AML-193 (cell line): ENCODE measurements at regions not wholly inside any gene's neighbourhood (a gene's known extent, or its start where the extent isn't known, plus 50 kb on each side); places are given as distances from the start of the nearest gene placed in this dataset.
"Not testable (repeated sequence)": the region's sequence is repeated elsewhere in the genome, so short reads cannot be mapped to it uniquely, and the experiment has no call there.

ENCODE experiments used
- DNase-seq, 2 experiments: peaks; one replicate each; lab custom pipeline; 2025; lab: John Stamatoyannopoulos, UW

- DNase-seq: no peak
Observed at GRCh38 chr1:26626994-26627393, 68.8 kb upstream of the ARID1A start.

GRCh38 chr1:26627954-26628353 is 67.9 kb upstream of the ARID1A start:
- peak; percentile 92 to 95 for DNase-seq

- DNase-seq: no peak
Observed at GRCh38 chr1:26630634-26631033, 65.2 kb upstream of the ARID1A start.

GRCh38 chr1:26635800-26636199 is 60.0 kb upstream of the ARID1A start:
- not testable (repeated sequence) for DNase-seq

- no peak for DNase-seq
Observed at GRCh38 chr1:26645734-26646133, 50.1 kb upstream of the ARID1A start.
